ENCODE measurements at regions not wholly inside any gene's neighbourhood (a gene's known extent, or its start where the extent isn't known, plus 50 kb on each side); places are given as distances from the start of the nearest gene placed in this dataset.

GRCh38 chrX:10365532-10366265 is 208.9 kb downstream of the CLCN4 start:
- TF ChIP-seq CTCF (IDR thresholded peaks at IDR 0.05) (no peak), POLR2A (IDR thresholded peaks at IDR 0.05) (no peak), POLR2AphosphoS5 (IDR thresholded peaks at IDR 0.05) (no peak)

Measured in sigmoid colon (tissue), 4 donors.